ENCODE measurements at regions not wholly inside any gene's neighbourhood (a gene's known extent, or its start where the extent isn't known, plus 50 kb on each side); places are given as distances from the start of the nearest gene placed in this dataset.

DNA sequence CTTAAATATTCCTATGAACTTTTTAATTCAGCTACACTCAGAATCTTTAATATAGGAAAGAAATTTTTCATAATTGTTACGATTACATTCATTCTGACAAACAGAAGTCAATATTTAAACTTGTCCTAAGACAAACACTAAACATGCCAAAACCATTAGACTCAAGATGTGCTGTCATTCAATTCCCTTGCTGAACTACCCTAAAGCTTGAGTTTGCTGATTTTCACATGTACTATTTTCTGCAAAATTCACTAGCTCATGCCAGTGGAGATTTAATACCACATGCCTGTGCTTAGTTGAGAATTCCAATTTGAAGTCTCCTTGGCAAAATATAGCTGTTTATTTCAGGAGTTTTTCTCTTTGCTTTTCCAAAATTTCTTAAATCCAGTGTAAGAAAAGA lies 448.0 kb downstream of the COL12A1 start:
- no peaks in the 10 kb centered on the region for H3K4me1 ChIP-seq
- no peaks in the 10 kb centered on the region for H3K9me3 ChIP-seq
- H3K4me3 ChIP-seq (ENCODE audit: low read depth, low read length) = no peak overlapping the region
- H3K27me3 ChIP-seq = no peaks in the 10 kb centered on the region
- DNase-seq = no peak
- no peaks in the 10 kb centered on the region for H3K36me3 ChIP-seq
- TF ChIP-seq, protein P1, sequence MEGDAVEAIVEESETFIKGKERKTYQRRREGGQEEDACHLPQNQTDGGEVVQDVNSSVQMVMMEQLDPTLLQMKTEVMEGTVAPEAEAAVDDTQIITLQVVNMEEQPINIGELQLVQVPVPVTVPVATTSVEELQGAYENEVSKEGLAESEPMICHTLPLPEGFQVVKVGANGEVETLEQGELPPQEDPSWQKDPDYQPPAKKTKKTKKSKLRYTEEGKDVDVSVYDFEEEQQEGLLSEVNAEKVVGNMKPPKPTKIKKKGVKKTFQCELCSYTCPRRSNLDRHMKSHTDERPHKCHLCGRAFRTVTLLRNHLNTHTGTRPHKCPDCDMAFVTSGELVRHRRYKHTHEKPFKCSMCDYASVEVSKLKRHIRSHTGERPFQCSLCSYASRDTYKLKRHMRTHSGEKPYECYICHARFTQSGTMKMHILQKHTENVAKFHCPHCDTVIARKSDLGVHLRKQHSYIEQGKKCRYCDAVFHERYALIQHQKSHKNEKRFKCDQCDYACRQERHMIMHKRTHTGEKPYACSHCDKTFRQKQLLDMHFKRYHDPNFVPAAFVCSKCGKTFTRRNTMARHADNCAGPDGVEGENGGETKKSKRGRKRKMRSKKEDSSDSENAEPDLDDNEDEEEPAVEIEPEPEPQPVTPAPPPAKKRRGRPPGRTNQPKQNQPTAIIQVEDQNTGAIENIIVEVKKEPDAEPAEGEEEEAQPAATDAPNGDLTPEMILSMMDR (IDR thresholded peaks at IDR 0.05; ENCODE audit: low read depth, low read length) = no peak

DNA sequence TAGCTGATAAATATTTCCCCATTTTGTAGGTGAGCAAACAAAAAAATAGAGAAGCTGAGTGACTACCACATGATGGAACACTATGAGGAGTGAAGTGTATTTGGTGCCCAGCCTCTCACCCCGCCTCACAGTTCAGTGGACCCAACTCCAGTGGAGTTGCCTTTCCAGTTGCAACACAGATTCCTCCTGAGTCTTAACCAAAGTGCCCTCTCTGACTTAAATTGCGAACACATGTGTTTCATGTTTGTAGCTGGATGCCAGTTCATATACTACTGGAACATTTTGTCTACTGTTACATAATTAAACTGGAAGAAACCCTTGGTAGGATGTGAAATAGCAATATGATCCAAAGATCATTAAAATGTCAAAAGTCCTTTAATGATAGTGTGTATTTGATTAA lies 448.9 kb downstream of the COL12A1 start:
- no peaks in the 10 kb centered on the region for H3K9me3 ChIP-seq
- H3K4me1 ChIP-seq = no peaks in the 10 kb centered on the region
- H3K27me3 ChIP-seq = no peaks in the 10 kb centered on the region
- no peak overlapping the region for H3K4me3 ChIP-seq (ENCODE audit: low read depth, low read length)
- H3K36me3 ChIP-seq = no peaks in the 10 kb centered on the region
- no peak for DNase-seq
- TF ChIP-seq, protein P1 (IDR thresholded peaks at IDR 0.05; ENCODE audit: low read depth, low read length) = no peak

DNA sequence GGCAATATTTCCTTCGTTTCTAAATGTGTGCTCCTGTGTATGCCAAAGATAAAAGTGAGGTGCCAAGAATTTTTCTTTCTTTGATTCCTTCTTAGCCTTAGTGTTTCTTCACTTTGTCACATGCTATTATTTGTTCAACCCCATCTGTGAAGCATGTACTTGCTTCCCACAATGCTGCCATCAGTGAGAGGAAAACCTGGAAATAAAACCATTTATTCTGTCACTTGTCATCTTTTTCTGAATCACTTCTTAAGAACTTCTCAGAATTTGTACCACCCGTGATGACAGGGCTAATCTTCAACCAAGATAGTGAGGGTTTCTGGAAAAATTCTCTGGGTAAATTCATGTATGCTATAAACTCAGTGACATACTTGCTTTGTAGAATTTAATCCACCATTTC lies 450.1 kb downstream of the COL12A1 start:
- no peak for DNase-seq
- no peak overlapping the region for H3K4me3 ChIP-seq (ENCODE audit: low read depth, low read length)
- no peaks in the 10 kb centered on the region for H3K9me3 ChIP-seq
- TF ChIP-seq, protein P1 (IDR thresholded peaks at IDR 0.05; ENCODE audit: low read depth, low read length) = no peak
- H3K36me3 ChIP-seq = no peaks in the 10 kb centered on the region
- H3K27me3 ChIP-seq = no peaks in the 10 kb centered on the region
- no peaks in the 10 kb centered on the region for H3K4me1 ChIP-seq

DNA sequence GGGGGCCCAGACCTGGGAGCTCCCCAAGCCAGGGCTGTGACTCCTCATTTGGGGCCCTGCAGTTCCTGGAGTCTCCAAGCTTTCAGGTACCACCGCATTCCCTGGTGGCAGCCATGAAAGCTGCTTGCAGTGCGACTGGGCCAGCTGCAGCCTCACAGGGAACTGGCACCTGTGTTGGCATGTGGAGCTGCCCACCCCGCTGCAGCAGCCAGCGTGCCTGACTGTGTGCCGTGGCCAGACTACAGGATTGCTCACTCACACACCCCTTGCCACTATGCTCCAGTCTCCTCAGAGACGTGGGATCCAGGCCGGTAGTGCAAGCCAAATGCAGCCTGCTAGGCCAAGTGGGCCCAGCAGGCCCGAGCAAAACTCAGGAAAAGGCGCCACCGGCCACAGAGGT lies 450.7 kb downstream of the COL12A1 start:
- Histone ChIP-seq H3K36me3 (no peaks in the 10 kb centered on the region), H3K4me3 (ENCODE audit: low read depth, low read length) (no peak overlapping the region), H3K9me3 (no peaks in the 10 kb centered on the region), H3K27me3 (no peaks in the 10 kb centered on the region), H3K4me1 (no peaks in the 10 kb centered on the region)
- TF ChIP-seq, protein P1 (IDR thresholded peaks at IDR 0.05; ENCODE audit: low read depth, low read length) = no peak
- no peak for DNase-seq

DNA sequence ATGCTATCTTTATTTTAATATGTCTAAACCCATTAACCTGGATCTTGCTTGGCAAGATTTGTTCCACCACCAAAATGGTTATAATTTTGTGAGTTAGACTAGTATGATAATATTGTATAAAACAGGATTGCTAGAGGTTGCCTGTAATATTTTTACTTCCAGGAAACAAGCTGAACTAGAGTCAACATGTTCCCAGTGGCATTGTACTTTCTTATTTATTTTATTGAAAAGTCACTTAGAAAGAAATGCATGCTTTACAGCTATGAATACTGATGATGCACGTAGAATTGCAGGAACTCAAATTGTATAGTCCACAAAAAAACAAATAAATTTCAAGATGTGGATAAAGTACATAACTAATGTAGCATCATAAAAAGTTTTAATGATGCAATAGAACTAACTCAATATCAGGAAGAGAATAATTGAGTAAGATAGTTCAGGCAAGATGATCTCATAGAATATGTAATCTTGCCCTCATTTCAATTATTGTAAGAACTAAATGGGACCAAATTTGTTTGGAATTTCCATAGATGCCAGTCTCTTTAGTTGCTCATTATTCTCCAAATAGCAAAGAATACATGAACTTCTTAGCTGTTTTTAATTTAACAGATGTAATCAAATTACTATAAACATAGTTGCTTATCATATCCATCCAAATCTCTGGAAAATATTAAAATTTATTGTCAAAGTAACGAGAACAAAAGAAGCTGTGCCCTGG lies 451.8 kb downstream of the COL12A1 start:
- Histone ChIP-seq H3K4me1 (no peaks in the 10 kb centered on the region), H3K4me3 (ENCODE audit: low read depth, low read length) (no peak overlapping the region), H3K36me3 (no peaks in the 10 kb centered on the region), H3K9me3 (no peaks in the 10 kb centered on the region), H3K27me3 (no peaks in the 10 kb centered on the region)
- TF ChIP-seq, protein P1 (IDR thresholded peaks at IDR 0.05; ENCODE audit: low read depth, low read length) = no peak
- no peak for DNase-seq

DNA sequence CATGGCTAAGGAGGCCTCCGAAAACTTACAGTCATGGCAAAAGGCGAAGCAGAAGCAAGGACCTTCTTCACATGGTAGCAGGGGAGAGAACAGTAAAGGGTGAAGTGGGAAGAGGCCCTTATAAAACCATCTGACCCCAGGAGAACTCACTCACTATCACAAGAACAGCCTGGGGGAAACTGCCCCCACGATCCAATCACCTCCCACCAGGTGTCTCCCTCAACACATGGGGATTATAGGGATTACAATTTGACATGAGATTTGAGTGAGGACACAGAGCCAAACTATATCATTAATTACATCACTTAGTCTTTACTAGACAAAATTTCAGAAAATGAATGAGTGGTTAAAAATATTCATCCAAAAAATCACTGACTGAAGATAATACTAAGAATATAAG lies 453.6 kb downstream of the COL12A1 start:
- Histone ChIP-seq H3K36me3 (no peaks in the 10 kb centered on the region), H3K4me1 (no peaks in the 10 kb centered on the region), H3K27me3 (no peaks in the 10 kb centered on the region), H3K4me3 (ENCODE audit: low read depth, low read length) (no peak overlapping the region), H3K9me3 (no peaks in the 10 kb centered on the region)
- TF ChIP-seq, protein P1 (IDR thresholded peaks at IDR 0.05; ENCODE audit: low read depth, low read length) = no peak
- no peak for DNase-seq
